ENCODE measurements at regions not wholly inside any gene's neighbourhood (a gene's known extent, or its start where the extent isn't known, plus 50 kb on each side); places are given as distances from the start of the nearest gene placed in this dataset.

DNA sequence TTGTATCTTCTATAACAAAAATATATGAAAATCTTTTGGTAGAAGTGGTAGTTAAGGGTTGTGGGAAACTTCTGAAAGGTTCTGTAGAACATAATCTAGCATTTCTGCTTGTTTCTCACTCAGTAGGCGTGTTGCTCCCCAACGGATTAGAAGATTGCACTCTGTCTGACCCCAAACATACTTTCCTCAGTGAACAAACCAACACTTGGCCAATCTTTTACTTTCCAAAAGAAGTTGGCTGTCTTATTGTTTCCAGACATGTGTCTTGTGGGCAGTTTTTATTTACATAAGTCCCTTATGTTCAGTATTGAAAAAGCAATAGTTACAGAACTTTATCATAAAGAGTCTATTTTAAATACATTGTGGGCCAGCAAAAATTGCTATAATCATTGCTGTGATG lies 312.8 kb upstream of the EPHA5 start:
- no peak for ATAC-seq
- TF ChIP-seq, protein P1, sequence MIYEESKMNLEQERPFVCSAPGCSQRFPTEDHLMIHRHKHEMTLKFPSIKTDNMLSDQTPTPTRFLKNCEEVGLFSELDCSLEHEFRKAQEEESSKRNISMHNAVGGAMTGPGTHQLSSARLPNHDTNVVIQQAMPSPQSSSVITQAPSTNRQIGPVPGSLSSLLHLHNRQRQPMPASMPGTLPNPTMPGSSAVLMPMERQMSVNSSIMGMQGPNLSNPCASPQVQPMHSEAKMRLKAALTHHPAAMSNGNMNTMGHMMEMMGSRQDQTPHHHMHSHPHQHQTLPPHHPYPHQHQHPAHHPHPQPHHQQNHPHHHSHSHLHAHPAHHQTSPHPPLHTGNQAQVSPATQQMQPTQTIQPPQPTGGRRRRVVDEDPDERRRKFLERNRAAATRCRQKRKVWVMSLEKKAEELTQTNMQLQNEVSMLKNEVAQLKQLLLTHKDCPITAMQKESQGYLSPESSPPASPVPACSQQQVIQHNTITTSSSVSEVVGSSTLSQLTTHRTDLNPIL (CRISPR knock-in tag; IDR thresholded peaks at IDR 0.05; ENCODE audit: low read depth) = no peak
- TF ChIP-seq PPARA (CRISPR knock-in tag; IDR thresholded peaks at IDR 0.05; ENCODE audit: borderline replicate concordance) = no peak
- no peak for TF ChIP-seq OSR1 (CRISPR knock-in tag; IDR thresholded peaks at IDR 0.05)
- TF ChIP-seq, protein P2, sequence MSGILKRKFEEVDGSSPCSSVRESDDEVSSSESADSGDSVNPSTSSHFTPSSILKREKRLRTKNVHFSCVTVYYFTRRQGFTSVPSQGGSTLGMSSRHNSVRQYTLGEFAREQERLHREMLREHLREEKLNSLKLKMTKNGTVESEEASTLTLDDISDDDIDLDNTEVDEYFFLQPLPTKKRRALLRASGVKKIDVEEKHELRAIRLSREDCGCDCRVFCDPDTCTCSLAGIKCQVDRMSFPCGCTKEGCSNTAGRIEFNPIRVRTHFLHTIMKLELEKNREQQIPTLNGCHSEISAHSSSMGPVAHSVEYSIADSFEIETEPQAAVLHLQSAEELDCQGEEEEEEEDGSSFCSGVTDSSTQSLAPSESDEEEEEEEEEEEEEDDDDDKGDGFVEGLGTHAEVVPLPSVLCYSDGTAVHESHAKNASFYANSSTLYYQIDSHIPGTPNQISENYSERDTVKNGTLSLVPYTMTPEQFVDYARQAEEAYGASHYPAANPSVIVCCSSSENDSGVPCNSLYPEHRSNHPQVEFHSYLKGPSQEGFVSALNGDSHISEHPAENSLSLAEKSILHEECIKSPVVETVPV (CRISPR knock-in tag; IDR thresholded peaks at IDR 0.05) = no peak
- no peak for TF ChIP-seq SNAI2 (CRISPR knock-in tag; IDR thresholded peaks at IDR 0.05)
- TF ChIP-seq TCF4 (CRISPR knock-in tag; IDR thresholded peaks at IDR 0.05; ENCODE audit: borderline replicate concordance) = no peak
- TF ChIP-seq, protein P3, sequence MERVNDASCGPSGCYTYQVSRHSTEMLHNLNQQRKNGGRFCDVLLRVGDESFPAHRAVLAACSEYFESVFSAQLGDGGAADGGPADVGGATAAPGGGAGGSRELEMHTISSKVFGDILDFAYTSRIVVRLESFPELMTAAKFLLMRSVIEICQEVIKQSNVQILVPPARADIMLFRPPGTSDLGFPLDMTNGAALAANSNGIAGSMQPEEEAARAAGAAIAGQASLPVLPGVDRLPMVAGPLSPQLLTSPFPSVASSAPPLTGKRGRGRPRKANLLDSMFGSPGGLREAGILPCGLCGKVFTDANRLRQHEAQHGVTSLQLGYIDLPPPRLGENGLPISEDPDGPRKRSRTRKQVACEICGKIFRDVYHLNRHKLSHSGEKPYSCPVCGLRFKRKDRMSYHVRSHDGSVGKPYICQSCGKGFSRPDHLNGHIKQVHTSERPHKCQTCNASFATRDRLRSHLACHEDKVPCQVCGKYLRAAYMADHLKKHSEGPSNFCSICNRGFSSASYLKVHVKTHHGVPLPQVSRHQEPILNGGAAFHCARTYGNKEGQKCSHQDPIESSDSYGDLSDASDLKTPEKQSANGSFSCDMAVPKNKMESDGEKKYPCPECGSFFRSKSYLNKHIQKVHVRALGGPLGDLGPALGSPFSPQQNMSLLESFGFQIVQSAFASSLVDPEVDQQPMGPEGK (CRISPR knock-in tag; IDR thresholded peaks at IDR 0.05; ENCODE audit: borderline replicate concordance) = no peak
- no peak for TF ChIP-seq ZC3H10 (CRISPR knock-in tag; IDR thresholded peaks at IDR 0.05)

DNA sequence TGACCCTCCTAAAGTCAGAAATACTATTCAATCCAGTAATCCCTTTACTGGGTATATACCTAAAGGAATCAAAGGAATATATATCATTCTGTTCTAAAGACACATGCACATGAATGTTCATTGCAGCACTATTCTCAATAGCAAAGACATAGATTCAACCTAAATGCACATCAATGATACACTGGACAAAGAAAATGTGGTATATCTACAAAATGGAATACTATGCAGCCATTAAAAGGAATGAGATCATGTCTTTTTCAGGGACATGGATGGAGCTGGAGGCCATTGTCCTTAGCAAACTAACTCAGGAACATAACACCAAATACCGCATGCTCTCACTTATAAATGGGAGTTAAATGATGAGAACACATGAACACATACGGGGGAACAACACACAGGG lies 306.0 kb upstream of the EPHA5 start:
- TF ChIP-seq ZNF8 (CRISPR knock-in tag; IDR thresholded peaks at IDR 0.05) = peak; percentile 81
- TF ChIP-seq, protein P4, sequence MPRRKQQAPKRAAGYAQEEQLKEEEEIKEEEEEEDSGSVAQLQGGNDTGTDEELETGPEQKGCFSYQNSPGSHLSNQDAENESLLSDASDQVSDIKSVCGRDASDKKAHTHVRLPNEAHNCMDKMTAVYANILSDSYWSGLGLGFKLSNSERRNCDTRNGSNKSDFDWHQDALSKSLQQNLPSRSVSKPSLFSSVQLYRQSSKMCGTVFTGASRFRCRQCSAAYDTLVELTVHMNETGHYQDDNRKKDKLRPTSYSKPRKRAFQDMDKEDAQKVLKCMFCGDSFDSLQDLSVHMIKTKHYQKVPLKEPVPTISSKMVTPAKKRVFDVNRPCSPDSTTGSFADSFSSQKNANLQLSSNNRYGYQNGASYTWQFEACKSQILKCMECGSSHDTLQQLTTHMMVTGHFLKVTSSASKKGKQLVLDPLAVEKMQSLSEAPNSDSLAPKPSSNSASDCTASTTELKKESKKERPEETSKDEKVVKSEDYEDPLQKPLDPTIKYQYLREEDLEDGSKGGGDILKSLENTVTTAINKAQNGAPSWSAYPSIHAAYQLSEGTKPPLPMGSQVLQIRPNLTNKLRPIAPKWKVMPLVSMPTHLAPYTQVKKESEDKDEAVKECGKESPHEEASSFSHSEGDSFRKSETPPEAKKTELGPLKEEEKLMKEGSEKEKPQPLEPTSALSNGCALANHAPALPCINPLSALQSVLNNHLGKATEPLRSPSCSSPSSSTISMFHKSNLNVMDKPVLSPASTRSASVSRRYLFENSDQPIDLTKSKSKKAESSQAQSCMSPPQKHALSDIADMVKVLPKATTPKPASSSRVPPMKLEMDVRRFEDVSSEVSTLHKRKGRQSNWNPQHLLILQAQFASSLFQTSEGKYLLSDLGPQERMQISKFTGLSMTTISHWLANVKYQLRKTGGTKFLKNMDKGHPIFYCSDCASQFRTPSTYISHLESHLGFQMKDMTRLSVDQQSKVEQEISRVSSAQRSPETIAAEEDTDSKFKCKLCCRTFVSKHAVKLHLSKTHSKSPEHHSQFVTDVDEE (CRISPR knock-in tag; IDR thresholded peaks at IDR 0.05) = no peak

DNA sequence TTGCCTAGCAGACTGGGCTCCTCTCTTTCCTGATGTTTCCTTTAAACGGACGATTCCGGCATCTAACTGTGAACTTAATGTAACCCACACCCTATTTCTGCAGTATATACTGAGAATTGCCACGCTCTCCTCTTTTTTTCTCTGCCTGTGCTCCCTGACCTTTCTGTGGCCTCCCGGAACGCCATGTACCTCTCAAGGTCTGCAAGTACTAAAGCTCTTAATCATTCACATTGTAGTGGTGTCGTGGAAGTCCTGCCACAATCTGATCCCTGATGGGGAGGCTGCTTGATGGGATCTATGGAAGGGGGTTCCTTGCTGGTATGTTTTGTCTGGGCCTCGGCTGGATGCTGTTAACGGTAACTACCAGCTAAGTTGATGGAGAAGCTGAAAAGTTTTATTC lies 302.9 kb upstream of the EPHA5 start:
- TF ChIP-seq ZNF8 (CRISPR knock-in tag; IDR thresholded peaks at IDR 0.05) = no peak
- no peak for TF ChIP-seq ZC3H10 (CRISPR knock-in tag; IDR thresholded peaks at IDR 0.05)
- no peak for TF ChIP-seq ZNF565 (CRISPR knock-in tag; conservative IDR thresholded peaks at IDR 0.05; ENCODE audit: low read depth)
- TF ChIP-seq, protein P4 (CRISPR knock-in tag; IDR thresholded peaks at IDR 0.05) = no peak
- no peak for TF ChIP-seq OSR1 (CRISPR knock-in tag; IDR thresholded peaks at IDR 0.05)
- TF ChIP-seq, protein P3 (CRISPR knock-in tag; IDR thresholded peaks at IDR 0.05; ENCODE audit: borderline replicate concordance) = no peak
- TF ChIP-seq ISL1 (CRISPR knock-in tag; IDR thresholded peaks at IDR 0.05) = no peak
- no peak for TF ChIP-seq ZFP3 (CRISPR knock-in tag; IDR thresholded peaks at IDR 0.05)
- TF ChIP-seq PPARA (CRISPR knock-in tag; IDR thresholded peaks at IDR 0.05; ENCODE audit: borderline replicate concordance) = no peak
- TF ChIP-seq ZNF70 (CRISPR knock-in tag; IDR thresholded peaks at IDR 0.05) = no peak
- TF ChIP-seq RARB (CRISPR knock-in tag; IDR thresholded peaks at IDR 0.05) = no peak
- TF ChIP-seq TCF4 (CRISPR knock-in tag; IDR thresholded peaks at IDR 0.05; ENCODE audit: borderline replicate concordance) = no peak
- TF ChIP-seq SNAI2 (CRISPR knock-in tag; IDR thresholded peaks at IDR 0.05) = no peak
- no peak for TF ChIP-seq ESRRG (CRISPR knock-in tag; IDR thresholded peaks at IDR 0.05)
- TF ChIP-seq, protein P2 (CRISPR knock-in tag; IDR thresholded peaks at IDR 0.05) = no peak
- TF ChIP-seq ZFP30 (CRISPR knock-in tag; IDR thresholded peaks at IDR 0.05) = no peak
- TF ChIP-seq TOX (CRISPR knock-in tag; IDR thresholded peaks at IDR 0.05; ENCODE audit: borderline replicate concordance) = no peak

More for the DNA sequence above, 306.0 kb upstream of the EPHA5 start:
- no peak for ATAC-seq

More for the DNA sequence above, 302.9 kb upstream of the EPHA5 start:
- no peak for ATAC-seq
